ENCODE measurements at regions not wholly inside any gene's neighbourhood (a gene's known extent, or its start where the extent isn't known, plus 50 kb on each side); places are given as distances from the start of the nearest gene placed in this dataset.

- TF ChIP-seq CTCF (IDR thresholded peaks at IDR 0.05) (no peak), EZH2phosphoT487 (IDR thresholded peaks at IDR 0.05) (no peak), EZH2 (IDR thresholded peaks at IDR 0.05) (no peak)
These were observed 211.2 kb downstream of the RRAGC start for GRCh38 chr1:38648417-38648816.
